Endodermal cell (in vitro differentiated cells): ENCODE measurements at regions not wholly inside any gene's neighbourhood (a gene's known extent, or its start where the extent isn't known, plus 50 kb on each side); places are given as distances from the start of the nearest gene placed in this dataset.

ENCODE experiments used
- DNase-seq: peaks from one replicate; pipeline ENCODE4 v3.0.0-alpha.2; 2017
- H3K27ac ChIP-seq: 2 replicates; pipeline ENCODE4 v1.5.1; 2013; ENCODE audit warnings: mild to moderate bottlenecking, low read depth, low read length, moderate library complexity
- H3K27me3 ChIP-seq: 2 replicates; pipeline ENCODE4 v1.6.1; 2013; ENCODE audit warnings: mild to moderate bottlenecking, low read length, moderate library complexity; ENCODE audit not compliant: insufficient read depth, control insufficient read depth, poor library complexity, severe bottlenecking
- H3K36me3 ChIP-seq: 2 replicates; pipeline ENCODE4 v1.7.0; 2013; ENCODE audit warnings: mild to moderate bottlenecking, low read length, moderate library complexity; ENCODE audit not compliant: control insufficient read depth, insufficient read depth
- H3K4me1 ChIP-seq: one replicate; pipeline ENCODE4 v1.7.0; 2013; ENCODE audit warnings: low read length; ENCODE audit not compliant: control insufficient read depth, insufficient read depth
- H3K4me3 ChIP-seq: 2 replicates; pipeline ENCODE4 v1.5.1; 2013; ENCODE audit warnings: mild to moderate bottlenecking, low read length, moderate library complexity
- H3K9ac ChIP-seq: 2 replicates; pipeline ENCODE4 v1.6.1; 2013; ENCODE audit warnings: mild to moderate bottlenecking, low read length, moderate library complexity; ENCODE audit not compliant: poor library complexity, severe bottlenecking; ENCODE audit errors: extremely low read depth
- H3K9me3 ChIP-seq: 2 replicates; pipeline ENCODE4 v1.6.1; 2013; ENCODE audit warnings: mild to moderate bottlenecking, low read length, moderate library complexity; ENCODE audit not compliant: control insufficient read depth
- H3K27ac Mint-ChIP-seq: 2 replicates; pipeline ENCODE4 v1.8.0; 2020; ENCODE audit warnings: mixed read lengths
- H3K27me3 Mint-ChIP-seq: 2 replicates; pipeline ENCODE4 v1.8.0; 2021; ENCODE audit warnings: mild to moderate bottlenecking, mixed read lengths; ENCODE audit not compliant: insufficient read depth
- H3K36me3 Mint-ChIP-seq: 2 replicates; pipeline ENCODE4 v1.8.0; 2020; ENCODE audit warnings: low read depth, mixed read lengths
- H3K4me1 Mint-ChIP-seq: 2 replicates; pipeline ENCODE4 v1.8.0; 2020; ENCODE audit warnings: mixed read lengths
- H3K4me3 Mint-ChIP-seq: 2 replicates; pipeline ENCODE4 v1.8.0; 2020; ENCODE audit warnings: mild to moderate bottlenecking, moderate library complexity, mixed read lengths
- H3K9me3 Mint-ChIP-seq: 2 replicates; pipeline ENCODE4 v1.8.0; 2020; ENCODE audit warnings: mild to moderate bottlenecking, mixed read lengths
- CTCF ChIP-seq: fragments of 200-600 bp; sonication (generic); conservative IDR thresholded peaks from 2 replicates; pipeline ENCODE4 v1.5.0; 2021; ENCODE audit warnings: antibody characterized with exemption, mild to moderate bottlenecking
- WGBS, 2 experiments: methylation state at CpG; one replicate each; pipeline versions ENCODE4 v1.1.5 to v1.1.7; 2013; ENCODE audit warnings: missing lambda C conversion rate in 2 of 2, mixed read lengths in 1 of 2; ENCODE audit not compliant: insufficient coverage in 1 of 2, insufficient read length in 1 of 2; 5-methylcytosine and 5-hydroxymethylcytosine counted together

DNA sequence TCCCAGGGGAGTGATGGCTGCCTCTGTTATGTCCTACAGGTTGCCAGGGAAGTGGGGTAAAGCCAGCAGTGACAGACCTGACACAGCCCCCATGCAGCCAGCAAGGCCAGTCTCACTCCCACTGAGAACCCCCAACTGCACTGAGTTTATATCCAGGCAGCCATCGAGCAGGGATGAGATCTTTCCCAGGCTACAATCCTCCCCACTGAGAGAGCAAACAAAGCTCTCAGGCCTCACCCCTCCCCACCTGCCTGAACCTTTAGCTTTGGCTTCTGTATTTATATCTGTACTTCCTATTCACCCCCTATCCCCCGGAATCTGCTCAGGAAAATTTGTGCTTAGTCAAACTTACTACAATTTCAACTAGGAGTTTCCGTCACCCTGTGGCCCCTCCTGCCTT lies 284.1 kb downstream of the FAM170A start:
- peaks cover 12% of the 10 kb centered on the region for H3K9me3 ChIP-seq
- H3K4me1 Mint-ChIP-seq = peaks cover 18% of the 10 kb centered on the region
- H3K27me3 ChIP-seq = no peaks in the 10 kb centered on the region
- TF ChIP-seq CTCF = no peak
- H3K36me3 Mint-ChIP-seq = no peaks in the 10 kb centered on the region
- no peak overlapping the region for H3K9ac ChIP-seq
- H3K4me3 ChIP-seq = no peak overlapping the region
- DNase-seq = peak; percentile 61
- no peaks in the 10 kb centered on the region for H3K27me3 Mint-ChIP-seq
- H3K27ac ChIP-seq = no peak overlapping the region
- no peaks in the 10 kb centered on the region for H3K36me3 ChIP-seq
- peaks cover 29% of the 10 kb centered on the region for H3K9me3 Mint-ChIP-seq
- no peaks in the 10 kb centered on the region for H3K4me1 ChIP-seq
- peak overlapping the region; percentile 57 for H3K27ac Mint-ChIP-seq
- H3K4me3 Mint-ChIP-seq = no peak overlapping the region
- 71 to 72% methylated on average over 2 to 3 of the region's 3 CpGs for WGBS, 2 experiments

GRCh38 chr5:119919279-119919678 lies 289.9 kb downstream of the FAM170A start:
- Histone ChIP-seq H3K4me1 (no peaks in the 10 kb centered on the region), H3K9ac (no peak overlapping the region), H3K27me3 (no peaks in the 10 kb centered on the region), H3K9me3 (no peaks in the 10 kb centered on the region), H3K36me3 (no peaks in the 10 kb centered on the region), H3K27ac (no peak overlapping the region), H3K4me3 (no peak overlapping the region)
- Mint-ChIP-seq H3K27me3 (no peaks in the 10 kb centered on the region), H3K4me1 (peaks cover 3% of the 10 kb centered on the region), H3K9me3 (no peaks in the 10 kb centered on the region), H3K4me3 (no peak overlapping the region), H3K36me3 (no peaks in the 10 kb centered on the region), H3K27ac (no peak overlapping the region)
- no peak for DNase-seq
- WGBS, 2 experiments = 100% methylated on average over 1 of the region's 1 CpG; no CpG with 5 or more reads in 1 of the 2 experiments
- TF ChIP-seq CTCF = no peak

DNA sequence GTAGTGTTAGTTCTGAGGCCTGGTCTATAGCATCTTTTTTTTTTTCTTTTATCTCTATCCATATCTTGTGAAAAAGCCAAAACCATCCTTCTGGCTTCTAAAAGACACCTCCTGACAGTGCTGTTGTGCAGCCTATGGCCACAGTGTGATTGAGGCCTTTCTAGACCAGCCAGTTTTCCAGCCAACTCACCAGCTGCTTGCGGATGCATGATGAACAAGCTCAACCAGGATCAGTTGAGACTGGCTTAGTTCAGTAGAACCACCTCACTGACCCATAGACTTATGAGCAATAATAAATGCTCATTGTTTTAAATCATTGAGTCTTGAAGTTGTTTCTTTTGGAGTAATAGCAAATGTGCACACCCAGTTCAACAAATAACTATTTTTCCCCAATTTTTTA lies 296.9 kb downstream of the FAM170A start:
- Histone ChIP-seq H3K9me3 (no peaks in the 10 kb centered on the region), H3K27me3 (no peaks in the 10 kb centered on the region), H3K4me3 (no peak overlapping the region), H3K36me3 (no peaks in the 10 kb centered on the region), H3K4me1 (no peaks in the 10 kb centered on the region), H3K27ac (no peak overlapping the region), H3K9ac (no peak overlapping the region)
- H3K4me1 Mint-ChIP-seq = no peaks in the 10 kb centered on the region
- H3K27ac Mint-ChIP-seq = no peak overlapping the region
- H3K4me3 Mint-ChIP-seq = no peak overlapping the region
- H3K36me3 Mint-ChIP-seq = no peaks in the 10 kb centered on the region
- TF ChIP-seq CTCF = no peak
- no peaks in the 10 kb centered on the region for H3K9me3 Mint-ChIP-seq
- WGBS, 2 experiments = 100% methylated on average over 1 of the region's 1 CpG; no CpG with 5 or more reads in 1 of the 2 experiments
- no peaks in the 10 kb centered on the region for H3K27me3 Mint-ChIP-seq
- no peak for DNase-seq
